AG04450 (cell line): ENCODE measurements at regions not wholly inside any gene's neighbourhood (a gene's known extent, or its start where the extent isn't known, plus 50 kb on each side); places are given as distances from the start of the nearest gene placed in this dataset.

Experiments
- CTCF ChIA-PET: fragments of 300-600, 350-600 bp; formaldehyde crosslinking; extraction: SDS; loops from one replicate; lab custom pipeline; 2022; ENCODE audit warnings: antibody characterized with exemption, inconsistent platforms; lab: Charles Lee
- POLR2A ChIA-PET: fragments of 350-600 bp; formaldehyde crosslinking; extraction: SDS; loops from one replicate; lab custom pipeline; 2021; ENCODE audit warnings: antibody characterized with exemption, inconsistent platforms; lab: Yijun Ruan, JAX
- DNase-seq: peaks from one replicate; pipeline ENCODE4 v3.0.0-alpha.2; 2011; ENCODE audit warnings: low read depth, low spot score
- H3K27ac ChIP-seq: one replicate; pipeline ENCODE4 v1.5.1; 2012; ENCODE audit warnings: low read depth, low read length, control low read depth
- H3K27me3 ChIP-seq: one replicate; pipeline ENCODE4 v1.6.0; 2012; ENCODE audit warnings: low read length; ENCODE audit not compliant: control insufficient read depth, insufficient read depth
- H3K4me3 ChIP-seq: 2 replicates; pipeline ENCODE4 v1.5.1; 2011; ENCODE audit warnings: mild to moderate bottlenecking, low read depth, low read length, control low read depth
- H3K9me3 ChIP-seq: 2 replicates; pipeline ENCODE4 v1.5.1; 2012; ENCODE audit warnings: low read length; ENCODE audit not compliant: control insufficient read depth, insufficient read depth
- TF ChIP-seq, protein P1 (sequence below): IDR thresholded peaks from 2 replicates; pipeline ENCODE4 v1.5.1; 2011; ENCODE audit warnings: low read depth, low read length, control low read depth, inconsistent platforms

DNA sequence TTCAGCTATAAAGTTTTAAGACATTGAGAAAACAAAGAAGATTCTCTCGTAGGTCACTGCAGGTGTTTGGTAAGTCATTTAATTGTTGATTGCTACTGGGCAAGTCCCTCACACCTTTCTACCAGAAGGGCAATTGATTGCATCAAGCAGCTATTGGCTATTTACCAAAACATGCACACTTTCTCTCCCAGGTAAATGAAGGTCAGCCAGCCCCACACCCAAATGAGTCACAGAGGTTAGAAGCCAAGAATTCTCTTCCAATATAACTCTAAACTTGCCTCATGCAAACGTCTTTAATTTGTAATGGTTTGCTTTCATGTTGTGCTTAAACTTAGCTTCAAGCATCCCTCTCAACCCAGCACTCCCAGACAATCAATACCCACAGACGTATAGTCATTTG, 475.3 kb upstream of the ADGRL2 start:
- Histone ChIP-seq H3K4me3 (no peak overlapping the region), H3K27me3 (no peaks in the 10 kb centered on the region), H3K27ac (no peak overlapping the region), H3K9me3 (no peaks in the 10 kb centered on the region)
- ChIA-PET CTCF (no interaction called here), POLR2A (no interaction called here)
- TF ChIP-seq, protein P1, sequence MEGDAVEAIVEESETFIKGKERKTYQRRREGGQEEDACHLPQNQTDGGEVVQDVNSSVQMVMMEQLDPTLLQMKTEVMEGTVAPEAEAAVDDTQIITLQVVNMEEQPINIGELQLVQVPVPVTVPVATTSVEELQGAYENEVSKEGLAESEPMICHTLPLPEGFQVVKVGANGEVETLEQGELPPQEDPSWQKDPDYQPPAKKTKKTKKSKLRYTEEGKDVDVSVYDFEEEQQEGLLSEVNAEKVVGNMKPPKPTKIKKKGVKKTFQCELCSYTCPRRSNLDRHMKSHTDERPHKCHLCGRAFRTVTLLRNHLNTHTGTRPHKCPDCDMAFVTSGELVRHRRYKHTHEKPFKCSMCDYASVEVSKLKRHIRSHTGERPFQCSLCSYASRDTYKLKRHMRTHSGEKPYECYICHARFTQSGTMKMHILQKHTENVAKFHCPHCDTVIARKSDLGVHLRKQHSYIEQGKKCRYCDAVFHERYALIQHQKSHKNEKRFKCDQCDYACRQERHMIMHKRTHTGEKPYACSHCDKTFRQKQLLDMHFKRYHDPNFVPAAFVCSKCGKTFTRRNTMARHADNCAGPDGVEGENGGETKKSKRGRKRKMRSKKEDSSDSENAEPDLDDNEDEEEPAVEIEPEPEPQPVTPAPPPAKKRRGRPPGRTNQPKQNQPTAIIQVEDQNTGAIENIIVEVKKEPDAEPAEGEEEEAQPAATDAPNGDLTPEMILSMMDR = no peak
- DNase-seq = no peak

GRCh38 chr1:81323862-81324261, 476.9 kb upstream of the ADGRL2 start:
- Histone ChIP-seq H3K27ac (no peak overlapping the region), H3K4me3 (no peak overlapping the region), H3K27me3 (no peaks in the 10 kb centered on the region), H3K9me3 (no peaks in the 10 kb centered on the region)
- ChIA-PET POLR2A (no interaction called here), CTCF (no interaction called here)
- TF ChIP-seq, protein P1 = no peak
- no peak for DNase-seq

GRCh38 chr1:81317191-81317590, 483.5 kb upstream of the ADGRL2 start:
- no peak overlapping the region for H3K27ac ChIP-seq
- ChIA-PET POLR2A (no interaction called here), CTCF (interaction anchor here (1.3 kb wide), 1 partner anchor 12 kb away, joined by 3 read pairs; no protein-coding TSS in a partner anchor)
- H3K4me3 ChIP-seq = no peak overlapping the region
- TF ChIP-seq, protein P1 = no peak
- H3K27me3 ChIP-seq = no peaks in the 10 kb centered on the region
- no peak for DNase-seq
- no peaks in the 10 kb centered on the region for H3K9me3 ChIP-seq

GRCh38 chr1:81314513-81315233, 486.1 kb upstream of the ADGRL2 start:
- ChIA-PET POLR2A (no interaction called here), CTCF (no interaction called here)
- H3K27me3 ChIP-seq = no peaks in the 10 kb centered on the region
- no peak for DNase-seq
- H3K27ac ChIP-seq = no peak overlapping the region
- TF ChIP-seq, protein P1 = no peak
- H3K4me3 ChIP-seq = no peak overlapping the region
- H3K9me3 ChIP-seq = no peaks in the 10 kb centered on the region

GRCh38 chr1:81313289-81313688, 487.4 kb upstream of the ADGRL2 start:
- ChIA-PET CTCF (no interaction called here), POLR2A (no interaction called here)
- no peak overlapping the region for H3K4me3 ChIP-seq
- TF ChIP-seq, protein P1 = no peak
- H3K9me3 ChIP-seq = no peaks in the 10 kb centered on the region
- DNase-seq = no peak
- no peak overlapping the region for H3K27ac ChIP-seq
- no peaks in the 10 kb centered on the region for H3K27me3 ChIP-seq
